ENCODE measurements at regions not wholly inside any gene's neighbourhood (a gene's known extent, or its start where the extent isn't known, plus 50 kb on each side); places are given as distances from the start of the nearest gene placed in this dataset.

DNA sequence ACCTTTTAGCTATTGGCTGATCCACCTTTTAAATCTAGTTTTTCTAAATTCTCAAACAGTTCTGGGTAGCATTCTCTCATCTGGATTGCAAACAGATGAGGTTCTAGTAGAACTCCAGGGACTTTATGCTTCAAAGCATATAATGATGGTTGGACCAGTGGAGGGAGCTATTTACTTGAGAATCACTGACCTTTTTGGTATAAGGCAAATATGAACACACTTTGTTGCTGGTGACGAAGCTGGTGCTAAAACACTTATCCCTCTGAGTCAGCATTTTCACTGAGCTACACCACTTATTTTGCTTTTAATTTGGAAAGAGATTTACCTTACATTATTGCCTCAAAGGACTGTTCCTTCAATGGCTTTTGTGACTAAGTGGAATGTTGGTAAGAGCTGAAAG lies 58.6 kb upstream of the SLITRK3 start:
- DNase-seq (ENCODE audit: low read depth): peak; percentile 37
- H3K4me3 ChIP-seq (ENCODE audit: low read depth, low read length): no peak overlapping the region
- TF ChIP-seq, protein P1, sequence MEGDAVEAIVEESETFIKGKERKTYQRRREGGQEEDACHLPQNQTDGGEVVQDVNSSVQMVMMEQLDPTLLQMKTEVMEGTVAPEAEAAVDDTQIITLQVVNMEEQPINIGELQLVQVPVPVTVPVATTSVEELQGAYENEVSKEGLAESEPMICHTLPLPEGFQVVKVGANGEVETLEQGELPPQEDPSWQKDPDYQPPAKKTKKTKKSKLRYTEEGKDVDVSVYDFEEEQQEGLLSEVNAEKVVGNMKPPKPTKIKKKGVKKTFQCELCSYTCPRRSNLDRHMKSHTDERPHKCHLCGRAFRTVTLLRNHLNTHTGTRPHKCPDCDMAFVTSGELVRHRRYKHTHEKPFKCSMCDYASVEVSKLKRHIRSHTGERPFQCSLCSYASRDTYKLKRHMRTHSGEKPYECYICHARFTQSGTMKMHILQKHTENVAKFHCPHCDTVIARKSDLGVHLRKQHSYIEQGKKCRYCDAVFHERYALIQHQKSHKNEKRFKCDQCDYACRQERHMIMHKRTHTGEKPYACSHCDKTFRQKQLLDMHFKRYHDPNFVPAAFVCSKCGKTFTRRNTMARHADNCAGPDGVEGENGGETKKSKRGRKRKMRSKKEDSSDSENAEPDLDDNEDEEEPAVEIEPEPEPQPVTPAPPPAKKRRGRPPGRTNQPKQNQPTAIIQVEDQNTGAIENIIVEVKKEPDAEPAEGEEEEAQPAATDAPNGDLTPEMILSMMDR (IDR thresholded peaks at IDR 0.05; ENCODE audit: low read depth, low read length): no peak
- TF ChIP-seq POLR2A (IDR thresholded peaks at IDR 0.05; ENCODE audit: extremely low read depth, insufficient read length) (no peak), MYC (IDR thresholded peaks at IDR 0.05; ENCODE audit: low read depth, low read length) (no peak)
- TF ChIP-seq, protein P2, sequence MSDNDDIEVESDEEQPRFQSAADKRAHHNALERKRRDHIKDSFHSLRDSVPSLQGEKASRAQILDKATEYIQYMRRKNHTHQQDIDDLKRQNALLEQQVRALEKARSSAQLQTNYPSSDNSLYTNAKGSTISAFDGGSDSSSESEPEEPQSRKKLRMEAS (IDR thresholded peaks at IDR 0.05; ENCODE audit: low read depth, low read length): no peak

All from NB4 (cell line).